ENCODE measurements at regions not wholly inside any gene's neighbourhood (a gene's known extent, or its start where the extent isn't known, plus 50 kb on each side); places are given as distances from the start of the nearest gene placed in this dataset.

DNA sequence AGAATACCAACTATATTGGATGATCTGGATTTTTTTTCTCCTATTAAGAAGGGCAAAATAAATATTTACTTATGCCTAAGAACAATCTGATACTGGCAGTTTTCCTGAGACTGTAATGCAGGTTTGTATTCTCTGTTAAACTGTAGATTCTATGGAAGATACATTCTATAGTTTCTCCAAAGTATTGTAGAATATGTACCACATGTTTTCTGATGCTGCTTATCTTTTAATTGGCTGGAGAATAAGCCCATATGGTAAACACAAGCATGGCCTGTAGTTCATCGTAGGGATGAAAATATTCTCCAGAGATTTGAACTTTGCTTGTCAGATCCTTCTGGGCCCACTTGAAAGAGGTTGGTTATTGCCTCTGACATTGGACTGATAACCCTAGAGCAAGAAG lies 99.1 kb downstream of the CENPW start:
- DNase-seq (ENCODE audit: extremely low read depth, low read depth) = no peak
- H3K4me3 ChIP-seq (replicated peaks; ENCODE audit: low read depth, low read length) = no peak overlapping the region
- TF ChIP-seq, protein P1, sequence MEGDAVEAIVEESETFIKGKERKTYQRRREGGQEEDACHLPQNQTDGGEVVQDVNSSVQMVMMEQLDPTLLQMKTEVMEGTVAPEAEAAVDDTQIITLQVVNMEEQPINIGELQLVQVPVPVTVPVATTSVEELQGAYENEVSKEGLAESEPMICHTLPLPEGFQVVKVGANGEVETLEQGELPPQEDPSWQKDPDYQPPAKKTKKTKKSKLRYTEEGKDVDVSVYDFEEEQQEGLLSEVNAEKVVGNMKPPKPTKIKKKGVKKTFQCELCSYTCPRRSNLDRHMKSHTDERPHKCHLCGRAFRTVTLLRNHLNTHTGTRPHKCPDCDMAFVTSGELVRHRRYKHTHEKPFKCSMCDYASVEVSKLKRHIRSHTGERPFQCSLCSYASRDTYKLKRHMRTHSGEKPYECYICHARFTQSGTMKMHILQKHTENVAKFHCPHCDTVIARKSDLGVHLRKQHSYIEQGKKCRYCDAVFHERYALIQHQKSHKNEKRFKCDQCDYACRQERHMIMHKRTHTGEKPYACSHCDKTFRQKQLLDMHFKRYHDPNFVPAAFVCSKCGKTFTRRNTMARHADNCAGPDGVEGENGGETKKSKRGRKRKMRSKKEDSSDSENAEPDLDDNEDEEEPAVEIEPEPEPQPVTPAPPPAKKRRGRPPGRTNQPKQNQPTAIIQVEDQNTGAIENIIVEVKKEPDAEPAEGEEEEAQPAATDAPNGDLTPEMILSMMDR (IDR thresholded peaks at IDR 0.05; ENCODE audit: low read depth, low read length, missing control alignments) = no peak

DNA sequence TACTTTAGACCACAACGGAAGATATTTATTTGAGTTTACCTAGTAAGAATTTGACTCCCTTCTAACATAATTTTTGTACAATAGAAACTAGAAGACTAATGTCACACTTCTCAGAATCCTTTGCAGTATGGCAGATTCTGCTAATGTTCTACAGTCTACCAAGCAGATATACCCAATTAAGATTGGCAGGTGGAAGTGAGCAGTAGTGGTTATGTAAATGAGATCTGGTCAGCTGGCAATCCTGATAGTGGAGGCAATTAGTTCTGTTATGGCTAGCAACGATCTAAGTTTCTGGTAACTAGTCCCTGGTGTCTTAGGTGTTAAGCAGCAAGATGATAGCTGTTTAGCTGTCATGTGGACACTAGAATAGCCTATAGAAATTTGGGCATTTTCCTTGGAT lies 101.0 kb downstream of the CENPW start:
- no peak for DNase-seq (ENCODE audit: extremely low read depth, low read depth)
- TF ChIP-seq, protein P1 (IDR thresholded peaks at IDR 0.05; ENCODE audit: low read depth, low read length, missing control alignments) = no peak
- H3K4me3 ChIP-seq (replicated peaks; ENCODE audit: low read depth, low read length) = no peak overlapping the region

DNA sequence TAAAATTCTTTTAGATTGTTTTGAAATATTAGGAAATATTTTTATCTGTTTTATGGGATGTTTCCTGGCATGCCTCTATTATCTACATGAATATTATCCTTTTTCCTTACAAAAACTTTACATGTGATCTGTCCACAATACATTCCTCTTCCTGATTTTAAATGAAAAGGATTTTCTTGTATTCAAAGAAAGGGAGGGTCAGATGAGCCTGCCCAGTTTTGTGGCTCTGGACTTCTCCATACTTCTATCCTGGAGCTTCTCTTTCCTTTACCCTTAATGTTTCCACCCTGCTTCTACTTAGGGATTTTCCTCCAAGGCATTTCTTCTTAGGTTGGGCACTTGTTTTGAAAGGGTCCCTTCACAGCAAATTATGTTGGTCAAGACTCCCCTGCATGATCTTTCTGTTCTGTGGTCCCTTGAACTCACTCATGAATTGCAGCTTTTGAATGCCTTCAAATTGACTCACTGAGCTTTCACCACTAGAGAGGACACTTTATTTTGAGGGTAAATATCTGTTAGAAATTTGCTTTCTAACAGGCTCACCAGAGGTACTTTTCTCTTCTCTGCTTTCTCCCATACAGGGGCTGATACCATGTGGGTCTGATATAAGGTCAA lies 104.9 kb downstream of the CENPW start:
- TF ChIP-seq, protein P1 (IDR thresholded peaks at IDR 0.05; ENCODE audit: low read depth, low read length, missing control alignments) = no peak
- no peak for DNase-seq (ENCODE audit: extremely low read depth, low read depth)
- H3K4me3 ChIP-seq (replicated peaks; ENCODE audit: low read depth, low read length) = no peak overlapping the region

DNA sequence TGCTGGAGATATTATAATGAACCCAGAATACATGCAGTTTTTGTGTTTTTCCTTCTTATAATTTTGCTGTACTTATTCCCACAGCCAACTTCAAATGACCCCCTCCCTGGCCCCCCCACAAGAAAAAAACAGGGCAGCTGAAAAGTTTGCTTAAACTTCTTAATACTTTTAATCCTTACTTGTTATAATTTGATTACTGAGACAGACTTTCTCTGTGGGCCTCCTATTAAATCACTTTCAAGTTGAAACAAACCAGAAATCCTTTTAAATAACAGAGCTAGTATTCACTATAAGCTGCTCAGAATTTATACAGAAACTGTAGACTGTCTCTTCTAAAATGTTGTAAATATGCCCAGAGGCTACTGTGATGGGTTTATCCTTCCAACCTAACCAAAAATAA lies 106.3 kb downstream of the CENPW start:
- DNase-seq (ENCODE audit: extremely low read depth, low read depth) = no peak
- TF ChIP-seq, protein P1 (IDR thresholded peaks at IDR 0.05; ENCODE audit: low read depth, low read length, missing control alignments) = no peak
- H3K4me3 ChIP-seq (replicated peaks; ENCODE audit: low read depth, low read length) = no peak overlapping the region

DNA sequence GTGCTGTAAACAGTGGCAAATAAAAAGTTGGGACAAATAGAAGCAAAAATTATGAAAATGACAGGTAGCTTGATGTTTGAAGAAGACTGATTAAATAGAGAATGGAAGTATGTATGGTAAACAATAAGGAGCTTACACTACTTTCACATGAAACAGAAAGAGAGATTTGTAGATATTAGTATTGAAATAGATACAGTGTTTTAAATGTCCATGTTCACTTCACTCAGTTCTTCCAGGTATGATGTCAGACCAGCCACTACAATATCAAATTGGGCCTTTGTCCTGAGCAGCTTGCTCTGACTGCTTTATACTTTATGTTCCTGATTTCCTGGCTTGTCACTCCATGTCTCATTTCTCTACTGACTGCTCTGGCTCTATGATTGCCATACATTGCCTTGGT lies 107.5 kb downstream of the CENPW start:
- no peak overlapping the region for H3K4me3 ChIP-seq (replicated peaks; ENCODE audit: low read depth, low read length)
- TF ChIP-seq, protein P1 (IDR thresholded peaks at IDR 0.05; ENCODE audit: low read depth, low read length, missing control alignments) = no peak
- DNase-seq (ENCODE audit: extremely low read depth, low read depth) = no peak

DNA sequence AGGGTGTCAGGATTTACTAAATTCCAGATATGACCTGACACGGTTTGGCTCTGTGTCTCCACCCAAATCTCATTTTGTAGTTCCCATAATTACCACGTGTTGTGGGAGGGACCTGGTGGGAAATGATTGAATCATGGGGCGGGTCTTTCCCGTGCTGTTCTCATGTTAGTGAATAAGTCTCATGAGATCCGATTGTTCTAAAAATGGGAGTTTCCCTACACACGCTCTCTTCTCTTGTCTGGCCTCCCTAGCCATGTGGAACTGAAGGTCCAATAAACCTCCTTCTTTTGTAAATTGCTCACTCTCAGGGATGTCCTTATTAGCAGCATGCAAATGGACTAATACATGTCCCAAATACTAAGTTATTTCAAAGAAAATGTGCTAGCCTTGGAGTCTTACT lies 121.1 kb downstream of the CENPW start:
- TF ChIP-seq, protein P1 (IDR thresholded peaks at IDR 0.05; ENCODE audit: low read depth, low read length, missing control alignments) = no peak
- no peak for DNase-seq (ENCODE audit: extremely low read depth, low read depth)
- H3K4me3 ChIP-seq (replicated peaks; ENCODE audit: low read depth, low read length) = no peak overlapping the region

DNA sequence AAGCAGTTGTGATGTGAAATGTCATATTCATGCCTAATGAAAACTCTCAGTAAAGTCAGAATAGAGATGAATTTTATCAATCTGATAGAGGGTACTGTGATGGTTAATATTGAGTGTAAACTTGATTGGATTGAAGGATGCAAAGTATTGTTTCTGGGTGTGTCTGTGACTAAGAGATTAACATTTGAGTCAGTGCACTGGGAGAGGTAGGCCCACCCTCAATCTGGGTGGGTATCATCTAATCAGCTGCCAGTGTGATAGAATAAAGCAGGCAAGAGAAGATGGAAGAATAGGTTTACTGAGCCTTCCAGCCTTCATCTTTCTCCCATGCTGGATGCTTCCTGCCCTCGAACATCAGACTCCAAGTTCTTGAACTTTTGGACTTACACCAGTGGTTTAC lies 124.3 kb downstream of the CENPW start:
- TF ChIP-seq, protein P1 (IDR thresholded peaks at IDR 0.05; ENCODE audit: low read depth, low read length, missing control alignments) = no peak
- no peak for DNase-seq (ENCODE audit: extremely low read depth, low read depth)

More for the DNA sequence above, 124.3 kb downstream of the CENPW start:
- H3K4me3 ChIP-seq (replicated peaks; ENCODE audit: low read depth, low read length) = no peak overlapping the region
